Neural cell (in vitro differentiated cells): ENCODE measurements at regions not wholly inside any gene's neighbourhood (a gene's known extent, or its start where the extent isn't known, plus 50 kb on each side); places are given as distances from the start of the nearest gene placed in this dataset.

Experiments
- CTCF ChIP-seq: fragments of 450-650 bp; IDR thresholded peaks from 2 replicates; pipeline ENCODE4 v1.5.1; 2014; ENCODE audit warnings: antibody characterized with exemption, mild to moderate bottlenecking, moderate library complexity; ENCODE audit not compliant: poor library complexity, severe bottlenecking
- EP300 ChIP-seq: fragments of 450-650 bp; conservative IDR thresholded peaks from 2 replicates; pipeline ENCODE4 v1.6.1; 2014; ENCODE audit warnings: antibody characterized with exemption, mild to moderate bottlenecking, moderate library complexity; ENCODE audit not compliant: poor library complexity, severe bottlenecking
- EZH2 ChIP-seq: fragments of 200-600, 300-800 bp; shearing (Covaris generic), sonication (generic); IDR thresholded peaks from 2 replicates; pipeline ENCODE4 v1.6.1; 2014; ENCODE audit warnings: antibody characterized with exemption, low read length, borderline replicate concordance, mild to moderate bottlenecking; ENCODE audit not compliant: insufficient read depth, poor library complexity, severe bottlenecking
- MXI1 ChIP-seq: fragments of 450-650 bp; conservative IDR thresholded peaks from 2 replicates; pipeline ENCODE4 v1.6.1; 2014; ENCODE audit warnings: antibody characterized with exemption, mild to moderate bottlenecking; ENCODE audit not compliant: poor library complexity, severe bottlenecking
- POLR2AphosphoS5 ChIP-seq: IDR thresholded peaks from 2 replicates; pipeline ENCODE4 v1.6.1; 2012
- RAD21 ChIP-seq: fragments of 450-650 bp; conservative IDR thresholded peaks from 2 replicates; pipeline ENCODE4 v1.6.1; 2014; ENCODE audit warnings: antibody characterized with exemption, mild to moderate bottlenecking, moderate library complexity
- TAF1 ChIP-seq: IDR thresholded peaks from 2 replicates; pipeline ENCODE4 v1.6.1; 2012; ENCODE audit warnings: low read depth

GRCh38 chr4:135976860-135977259, 1555.4 kb downstream of the PCDH18 start:
- TF ChIP-seq POLR2AphosphoS5 (no peak), CTCF (no peak), MXI1 (no peak), TAF1 (no peak), EZH2 (no peak), RAD21 (no peak), EP300 (no peak)
